HCT116 (cell line): ENCODE measurements at regions not wholly inside any gene's neighbourhood (a gene's known extent, or its start where the extent isn't known, plus 50 kb on each side); places are given as distances from the start of the nearest gene placed in this dataset.

Source experiments
- ATAC-seq: fragments of 200-7000 bp; cut with Tn5 transposase; 2 replicates; pipeline ENCODE4 v1.9.1; 2020; ENCODE audit warnings: mild to moderate bottlenecking, moderate library complexity
- BruUV-seq: library from RNA; stranded (reverse); fragments of 400-500 nt; replicated peaks from 2 replicates; lab custom pipeline; 2021; lab: Mats Ljungman, UMichigan
- CTCF ChIA-PET: fragments of 300-600 bp; sonication (Branson Sonifier 250); formaldehyde crosslinking; loops from one replicate; lab custom pipeline; 2021; ENCODE audit warnings: antibody characterized with exemption; lab: Charles Lee
- POLR2A ChIA-PET: fragments of 300-600, 350-600 bp; sonication (Branson Sonifier 250); formaldehyde crosslinking; loops from one replicate; lab custom pipeline; 2021; ENCODE audit warnings: antibody characterized with exemption; lab: Charles Lee
- RAD21 ChIA-PET, 2 experiments: fragments of 300-600 bp; sonication (Branson Sonifier 250); formaldehyde crosslinking; loops; one replicate each; lab custom pipeline; 2023; ENCODE audit warnings: low total read pairs in 2 of 2; ENCODE audit not compliant: uncharacterized antibody in 2 of 2, unreplicated experiment in 2 of 2, low non-redundant PET in 1 of 2; lab: Charles Lee
- DNase-seq: peaks from one replicate; pipeline ENCODE4 v3.0.0-alpha.2; 2010; ENCODE audit warnings: low read depth, low spot score
- H2AFZ ChIP-seq: fragments of 200-600 bp; shearing (Covaris generic), sonication (generic); 2 replicates; pipeline ENCODE4 v1.6.1; 2017; ENCODE audit warnings: low read depth, mixed run types, mixed read lengths, antibody characterized with exemption, low read length; ENCODE audit not compliant: poor library complexity, severe bottlenecking
- H3K27ac ChIP-seq: 2 replicates; pipeline ENCODE4 v1.5.1; 2012; ENCODE audit warnings: low read depth, low read length
- H3K27me3 ChIP-seq: fragments of 200-600 bp; sonication (generic); 2 replicates; pipeline ENCODE4 v1.6.1; 2016; ENCODE audit warnings: mixed run types, low read length, mixed read lengths; ENCODE audit not compliant: insufficient read depth
- H3K36me3 ChIP-seq, 2 experiments: fragments of 200-500 bp in 1 of 2; fragments of 200-600 bp in 1 of 2; sonication (Bioruptor generic) in 1 of 2; sonication (generic) in 1 of 2; 2 replicates each; pipeline versions ENCODE4 v1.5.1 to v1.6.1; 2014 to 2016; ENCODE audit warnings: low read length in 2 of 2, inconsistent platforms in 1 of 2, mixed read lengths in 1 of 2, mixed run types in 1 of 2; ENCODE audit not compliant: insufficient read depth in 2 of 2, control insufficient read depth in 1 of 2
- H3K4me1 ChIP-seq, 2 experiments: fragments of 200-600 bp in 1 of 2; sonication (generic) in 1 of 2; 2 replicates each; pipeline versions ENCODE4 v1.5.1 to v1.6.1; 2012 to 2017; ENCODE audit warnings: low read length in 2 of 2, inconsistent platforms in 1 of 2, mild to moderate bottlenecking in 1 of 2, mixed read lengths in 1 of 2, mixed run types in 1 of 2, moderate library complexity in 1 of 2; ENCODE audit not compliant: insufficient read depth in 2 of 2, control insufficient read depth in 1 of 2
- H3K4me2 ChIP-seq: fragments of 200-600 bp; sonication (generic); 2 replicates; pipeline ENCODE4 v1.6.1; 2017; ENCODE audit warnings: mixed run types, low read length, mixed read lengths
- H3K4me3 ChIP-seq, 2 experiments: fragments of 200-600 bp in 1 of 2; sonication (generic) in 1 of 2; replicated peaks in 1 of 2; 2 replicates each; pipeline ENCODE4 v1.5.1; 2011 to 2016; ENCODE audit warnings: low read length in 2 of 2, control low read depth in 1 of 2, low read depth in 1 of 2, mild to moderate bottlenecking in 1 of 2, mixed read lengths in 1 of 2, mixed run types in 1 of 2
- H3K79me2 ChIP-seq: fragments of 200-600 bp; sonication (generic); 2 replicates; pipeline ENCODE4 v1.6.1; 2017; ENCODE audit warnings: mild to moderate bottlenecking, mixed run types, low read length, moderate library complexity, mixed read lengths; ENCODE audit not compliant: insufficient read depth
- H3K9ac ChIP-seq: fragments of 200-600 bp; sonication (generic); 2 replicates; pipeline ENCODE4 v1.6.1; 2016; ENCODE audit warnings: low read length, mixed read lengths
- H3K9me2 ChIP-seq: fragments of 200-600 bp; sonication (generic), shearing (Covaris generic); 2 replicates; pipeline ENCODE4 v1.6.1; 2017; ENCODE audit warnings: mixed run types, mild to moderate bottlenecking, moderate library complexity; ENCODE audit not compliant: insufficient read depth
- H3K9me3 ChIP-seq, 2 experiments: fragments of 200-500 bp in 1 of 2; fragments of 200-600 bp in 1 of 2; sonication (Bioruptor generic) in 1 of 2; sonication (generic) in 1 of 2; 2 replicates each; pipeline ENCODE4 v1.6.1; 2014 to 2017; ENCODE audit warnings: low read length in 2 of 2, mixed read lengths in 2 of 2, inconsistent platforms in 1 of 2, low read depth in 1 of 2, mild to moderate bottlenecking in 1 of 2, mixed run types in 1 of 2, moderate library complexity in 1 of 2; ENCODE audit not compliant: control insufficient read depth in 1 of 2, insufficient read depth in 1 of 2
- H4K20me1 ChIP-seq: fragments of 200-600 bp; sonication (generic), shearing (Covaris generic); 2 replicates; pipeline ENCODE4 v1.6.1; 2017; ENCODE audit warnings: mixed run types, mild to moderate bottlenecking, moderate library complexity; ENCODE audit not compliant: insufficient read depth
- CBX3 ChIP-seq: IDR thresholded peaks from 2 replicates; pipeline ENCODE4 v1.6.1; 2012; ENCODE audit warnings: low read depth
- CEBPB ChIP-seq: IDR thresholded peaks from 2 replicates; pipeline ENCODE4 v1.6.1; 2012; ENCODE audit warnings: low read depth
- ELF1 ChIP-seq: IDR thresholded peaks from 2 replicates; pipeline ENCODE4 v1.6.1; 2012; ENCODE audit warnings: low read depth, borderline replicate concordance
- EZH2 ChIP-seq: fragments of 200-600 bp; sonication (generic); IDR thresholded peaks from 2 replicates; pipeline ENCODE4 v1.6.1; 2017; ENCODE audit warnings: antibody characterized with exemption, mixed run types
- EZH2phosphoT487 ChIP-seq: fragments of 200-600 bp; IDR thresholded peaks from 2 replicates; pipeline ENCODE4 v1.6.1; 2018; ENCODE audit warnings: antibody characterized with exemption, borderline replicate concordance
- FOSL1 ChIP-seq: IDR thresholded peaks from 2 replicates; pipeline ENCODE4 v1.6.1; 2012; ENCODE audit warnings: low read depth
- JUND ChIP-seq: IDR thresholded peaks from 2 replicates; pipeline ENCODE4 v1.6.1; 2012
- POLR2A ChIP-seq: IDR thresholded peaks from 2 replicates; pipeline ENCODE4 v1.7.0; 2011; ENCODE audit warnings: borderline replicate concordance; ENCODE audit not compliant: insufficient read depth, insufficient read length; ENCODE audit errors: extremely low read depth
- POLR2AphosphoS5 ChIP-seq: IDR thresholded peaks from 2 replicates; pipeline ENCODE4 v1.6.1; 2011; ENCODE audit warnings: mild to moderate bottlenecking, low read depth, low read length, moderate library complexity
- RAD21 ChIP-seq: IDR thresholded peaks from 2 replicates; pipeline ENCODE4 v1.6.1; 2012; ENCODE audit warnings: low read depth, mild to moderate bottlenecking
- SP1 ChIP-seq: IDR thresholded peaks from 2 replicates; pipeline ENCODE4 v1.6.1; 2012; ENCODE audit warnings: low read depth
- TCF7L2 ChIP-seq: IDR thresholded peaks from 2 replicates; pipeline ENCODE4 v1.7.0; 2011; ENCODE audit warnings: borderline replicate concordance, inconsistent platforms; ENCODE audit not compliant: insufficient read depth, insufficient read length; ENCODE audit errors: extremely low read depth
- YY1 ChIP-seq: IDR thresholded peaks from 2 replicates; pipeline ENCODE4 v1.6.1; 2011; ENCODE audit warnings: low read length, low read depth, moderate library complexity, mild to moderate bottlenecking; ENCODE audit not compliant: insufficient replicate concordance; ENCODE audit errors: extremely low read depth
- ZNF274 ChIP-seq: fragments of 200-500 bp; sonication (Bioruptor generic); IDR thresholded peaks from 2 replicates; pipeline ENCODE4 v1.6.1; 2014; ENCODE audit warnings: mild to moderate bottlenecking, low read depth, low read length, inconsistent platforms
- intact Hi-C: fragments of 100-400 bp; cut with micrococcal nuclease; formaldehyde crosslinking; loops from 2 replicates; pipeline ENCODE4 v1.10.0; 2022
- TF ChIP-seq, protein P1 (sequence below): IDR thresholded peaks from 2 replicates; pipeline ENCODE4 v1.6.1; 2011; ENCODE audit warnings: mild to moderate bottlenecking, low read length, moderate library complexity; ENCODE audit not compliant: insufficient replicate concordance; ENCODE audit errors: extremely low read depth
- TF ChIP-seq, protein P2 (sequence below): IDR thresholded peaks from 2 replicates; pipeline ENCODE4 v1.6.1; 2012
- TF ChIP-seq, protein P3 (sequence below): IDR thresholded peaks from 2 replicates; pipeline ENCODE4 v1.6.1; 2012

DNA sequence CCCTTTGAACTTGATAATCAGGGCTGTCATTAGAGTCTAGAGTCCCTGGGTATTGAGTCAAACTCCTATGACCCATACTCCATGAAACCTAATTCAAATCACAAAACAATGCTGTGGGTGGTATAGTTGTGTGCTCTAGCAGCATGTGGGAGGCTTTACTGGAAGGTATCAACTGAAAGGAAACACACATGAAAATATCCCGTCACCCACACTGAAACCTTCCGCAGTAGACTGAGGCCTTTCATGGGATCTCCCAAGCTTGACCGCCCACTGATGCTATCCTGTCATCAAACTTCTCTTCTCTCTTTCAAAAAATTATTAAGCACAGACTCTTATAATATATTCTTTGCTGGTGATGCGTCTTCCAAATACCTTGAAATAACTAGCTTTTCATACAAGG is 569.1 kb upstream of the MEF2C start:
- Histone ChIP-seq H3K79me2 (no peaks in the 10 kb centered on the region), H3K27me3 (no peaks in the 10 kb centered on the region), H3K9ac (no peak overlapping the region), H3K4me3 (no peak overlapping the region), H3K27ac (no peak overlapping the region), H3K9me2 (no peaks in the 10 kb centered on the region), H3K4me2 (no peak overlapping the region), H4K20me1 (no peaks in the 10 kb centered on the region), H3K4me1 (no peaks in the 10 kb centered on the region; a peak in 1 of 4 replicates), H2AFZ (no peak overlapping the region), H3K9me3 (no peaks in the 10 kb centered on the region), H3K36me3 (no peaks in the 10 kb centered on the region)
- POLR2A ChIA-PET = no interaction called here
- ATAC-seq (no peak), DNase-seq (no peak)
- TF ChIP-seq EZH2 = no peak
- TF ChIP-seq ZNF274 = no peak
- no peak for TF ChIP-seq POLR2A
- no peak for TF ChIP-seq JUND
- TF ChIP-seq POLR2AphosphoS5 = no peak
- no peak for TF ChIP-seq YY1
- no peak for TF ChIP-seq TCF7L2
- TF ChIP-seq, protein P1, sequence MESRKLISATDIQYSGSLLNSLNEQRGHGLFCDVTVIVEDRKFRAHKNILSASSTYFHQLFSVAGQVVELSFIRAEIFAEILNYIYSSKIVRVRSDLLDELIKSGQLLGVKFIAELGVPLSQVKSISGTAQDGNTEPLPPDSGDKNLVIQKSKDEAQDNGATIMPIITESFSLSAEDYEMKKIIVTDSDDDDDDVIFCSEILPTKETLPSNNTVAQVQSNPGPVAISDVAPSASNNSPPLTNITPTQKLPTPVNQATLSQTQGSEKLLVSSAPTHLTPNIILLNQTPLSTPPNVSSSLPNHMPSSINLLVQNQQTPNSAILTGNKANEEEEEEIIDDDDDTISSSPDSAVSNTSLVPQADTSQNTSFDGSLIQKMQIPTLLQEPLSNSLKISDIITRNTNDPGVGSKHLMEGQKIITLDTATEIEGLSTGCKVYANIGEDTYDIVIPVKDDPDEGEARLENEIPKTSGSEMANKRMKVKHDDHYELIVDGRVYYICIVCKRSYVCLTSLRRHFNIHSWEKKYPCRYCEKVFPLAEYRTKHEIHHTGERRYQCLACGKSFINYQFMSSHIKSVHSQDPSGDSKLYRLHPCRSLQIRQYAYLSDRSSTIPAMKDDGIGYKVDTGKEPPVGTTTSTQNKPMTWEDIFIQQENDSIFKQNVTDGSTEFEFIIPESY = no peak
- no peak for TF ChIP-seq RAD21
- no peak for TF ChIP-seq SP1
- TF ChIP-seq, protein P2, sequence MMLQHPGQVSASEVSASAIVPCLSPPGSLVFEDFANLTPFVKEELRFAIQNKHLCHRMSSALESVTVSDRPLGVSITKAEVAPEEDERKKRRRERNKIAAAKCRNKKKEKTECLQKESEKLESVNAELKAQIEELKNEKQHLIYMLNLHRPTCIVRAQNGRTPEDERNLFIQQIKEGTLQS = no peak
- TF ChIP-seq EZH2phosphoT487 = no peak
- TF ChIP-seq, protein P3, sequence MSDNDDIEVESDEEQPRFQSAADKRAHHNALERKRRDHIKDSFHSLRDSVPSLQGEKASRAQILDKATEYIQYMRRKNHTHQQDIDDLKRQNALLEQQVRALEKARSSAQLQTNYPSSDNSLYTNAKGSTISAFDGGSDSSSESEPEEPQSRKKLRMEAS = no peak
- no peak for TF ChIP-seq CEBPB
- TF ChIP-seq FOSL1 = no peak
- TF ChIP-seq ELF1 = no peak
- no peak for TF ChIP-seq CBX3
- RAD21 ChIA-PET = no interaction called here
- no TSS peak for BruUV-seq
- intact Hi-C loops = no loop called here
- CTCF ChIA-PET = no interaction called here
